GM18858 (cell line): ENCODE measurements at regions not wholly inside any gene's neighbourhood (a gene's known extent, or its start where the extent isn't known, plus 50 kb on each side); places are given as distances from the start of the nearest gene placed in this dataset.
"Not testable (repeated sequence)": the region's sequence is repeated elsewhere in the genome, so short reads cannot be mapped to it uniquely, and the experiment has no call there.

Experiments used
- ATAC-seq: cut with Tn5 transposase; IDR thresholded peaks from one replicate; pipeline ENCODE4 v1.9.1; 2021; ENCODE audit not compliant: unreplicated experiment

- ATAC-seq, result no peak
Observed at GRCh38 chr5:67954351-67954750, 261.2 kb upstream of the PIK3R1 start.

GRCh38 chr5:67942421-67942820 is 273.1 kb upstream of the PIK3R1 start:
- no peak for ATAC-seq

- ATAC-seq, result no peak
Observed at GRCh38 chr5:67941614-67942401, 273.7 kb upstream of the PIK3R1 start.

- ATAC-seq, result no peak
Observed at GRCh38 chr5:67935908-67936566, 279.5 kb upstream of the PIK3R1 start.

- no peak for ATAC-seq
Observed at GRCh38 chr5:67934976-67935375, 280.6 kb upstream of the PIK3R1 start.

- ATAC-seq, result no peak
Observed at GRCh38 chr5:67925511-67925910, 290.0 kb upstream of the PIK3R1 start.

GRCh38 chr5:67921004-67921601 is 294.5 kb upstream of the PIK3R1 start:
- no peak for ATAC-seq

GRCh38 chr5:67919532-67919931 is 296.0 kb upstream of the PIK3R1 start:
- not testable (repeated sequence) for ATAC-seq

GRCh38 chr5:67917561-67917960 is 298.0 kb upstream of the PIK3R1 start:
- no peak for ATAC-seq

GRCh38 chr5:67910546-67910945 is 305.0 kb upstream of the PIK3R1 start:
- no peak for ATAC-seq

- no peak for ATAC-seq
Observed at GRCh38 chr5:67908126-67908765, 307.3 kb upstream of the PIK3R1 start.

GRCh38 chr5:67904366-67904765 is 311.2 kb upstream of the PIK3R1 start:
- no peak for ATAC-seq

GRCh38 chr5:67903656-67904055 is 311.9 kb upstream of the PIK3R1 start:
- no peak for ATAC-seq

GRCh38 chr5:67903121-67903520 is 312.4 kb upstream of the PIK3R1 start:
- ATAC-seq, result no peak

- ATAC-seq, result no peak
Observed at GRCh38 chr5:67902497-67902830, 313.1 kb upstream of the PIK3R1 start.

GRCh38 chr5:67901814-67902496 is 313.6 kb upstream of the PIK3R1 start:
- ATAC-seq, result no peak

GRCh38 chr5:67900514-67900913 is 315.0 kb upstream of the PIK3R1 start:
- no peak for ATAC-seq

- ATAC-seq, result no peak
Observed at GRCh38 chr5:67897980-67898379, 317.6 kb upstream of the PIK3R1 start.

GRCh38 chr5:67897431-67897830 is 318.1 kb upstream of the PIK3R1 start:
- ATAC-seq, result no peak

- no peak for ATAC-seq
Observed at GRCh38 chr5:67896930-67897313, 318.6 kb upstream of the PIK3R1 start.

GRCh38 chr5:67896311-67896929 is 319.1 kb upstream of the PIK3R1 start:
- ATAC-seq, result no peak
